GM12875 (cell line): ENCODE measurements at regions not wholly inside any gene's neighbourhood (a gene's known extent, or its start where the extent isn't known, plus 50 kb on each side); places are given as distances from the start of the nearest gene placed in this dataset.

ENCODE experiments used
- H3K4me3 ChIP-seq: one replicate; pipeline ENCODE4 v1.5.1; 2011; ENCODE audit warnings: low read depth, low read length, control low read depth
- CTCF ChIP-seq: IDR thresholded peaks from 2 replicates; pipeline ENCODE4 v1.5.1; 2011; ENCODE audit warnings: low read depth, mild to moderate bottlenecking, control low read depth, inconsistent platforms, low read length, moderate library complexity, borderline replicate concordance; ENCODE audit not compliant: insufficient read depth

- H3K4me3 ChIP-seq: no peak overlapping the region
- no peak for TF ChIP-seq CTCF
These were observed 530.2 kb downstream of the PTPRC start for GRCh38 chr1:199168888-199169585.

GRCh38 chr1:199170711-199171110 is 531.9 kb downstream of the PTPRC start:
- no peak for TF ChIP-seq CTCF
- no peak overlapping the region for H3K4me3 ChIP-seq

- H3K4me3 ChIP-seq: no peak overlapping the region
- no peak for TF ChIP-seq CTCF
These were observed 533.6 kb downstream of the PTPRC start for GRCh38 chr1:199172171-199173124.

GRCh38 chr1:199173356-199173755 is 534.5 kb downstream of the PTPRC start:
- no peak for TF ChIP-seq CTCF
- no peak overlapping the region for H3K4me3 ChIP-seq

GRCh38 chr1:199174336-199174735 is 535.5 kb downstream of the PTPRC start:
- no peak for TF ChIP-seq CTCF
- H3K4me3 ChIP-seq: no peak overlapping the region

GRCh38 chr1:199176713-199177112 is 537.9 kb downstream of the PTPRC start:
- no peak overlapping the region for H3K4me3 ChIP-seq
- TF ChIP-seq CTCF: no peak
